HG03103 (cell line): ENCODE measurements at regions not wholly inside any gene's neighbourhood (a gene's known extent, or its start where the extent isn't known, plus 50 kb on each side); places are given as distances from the start of the nearest gene placed in this dataset.
"Not testable (repeated sequence)": the region's sequence is repeated elsewhere in the genome, so short reads cannot be mapped to it uniquely, and the experiment has no call there.

Experiments
- ATAC-seq: cut with Tn5 transposase; IDR thresholded peaks from one replicate; pipeline ENCODE4 v1.9.1; 2021; ENCODE audit warnings: low read depth; ENCODE audit not compliant: unreplicated experiment

DNA sequence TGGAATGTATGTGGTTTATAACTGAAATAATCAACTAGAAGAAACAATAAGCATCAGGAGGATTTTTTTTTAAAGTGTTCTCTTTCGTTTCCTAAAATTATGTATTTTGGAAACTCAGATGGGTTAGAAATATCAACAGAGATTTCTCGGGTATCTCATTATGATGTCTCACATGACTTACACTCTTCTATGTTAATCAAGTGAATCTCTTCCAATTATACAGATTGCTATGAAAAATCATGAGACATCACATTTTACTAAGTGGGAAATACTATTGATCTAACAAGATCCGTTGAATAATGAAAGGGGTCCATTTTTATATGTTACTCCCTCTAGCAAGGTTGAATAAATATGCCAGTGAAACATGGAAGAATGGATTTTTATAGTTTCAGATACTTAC lies 54.7 kb upstream of the NRIP1 start:
- ATAC-seq, result no peak

DNA sequence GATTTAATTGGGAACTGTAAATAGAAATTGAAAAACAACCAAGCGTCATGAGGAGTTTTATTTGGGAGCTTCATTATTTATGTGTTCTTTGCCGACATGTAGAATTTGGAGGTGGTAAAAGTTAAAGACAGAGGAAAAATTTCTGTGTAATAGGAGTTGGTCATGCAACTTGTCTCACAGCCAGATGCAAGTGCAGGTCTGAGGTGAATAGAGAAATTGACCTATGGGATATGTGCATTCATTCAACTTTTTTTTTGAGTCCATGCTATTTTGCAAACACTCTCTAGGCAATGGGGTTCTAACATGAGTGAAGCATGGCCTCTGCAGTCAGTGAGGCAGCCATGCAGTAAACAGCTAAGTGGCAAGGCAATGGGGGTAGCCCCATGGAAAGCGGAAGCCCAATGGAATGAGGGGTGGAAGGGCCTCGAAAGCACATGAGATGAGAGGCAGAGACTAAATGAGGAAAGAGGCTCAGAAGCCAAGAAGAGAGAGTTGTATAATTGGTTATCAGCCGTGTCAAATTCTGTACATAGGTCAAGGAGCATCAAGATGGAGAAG lies 56.4 kb upstream of the NRIP1 start:
- no peak for ATAC-seq

DNA sequence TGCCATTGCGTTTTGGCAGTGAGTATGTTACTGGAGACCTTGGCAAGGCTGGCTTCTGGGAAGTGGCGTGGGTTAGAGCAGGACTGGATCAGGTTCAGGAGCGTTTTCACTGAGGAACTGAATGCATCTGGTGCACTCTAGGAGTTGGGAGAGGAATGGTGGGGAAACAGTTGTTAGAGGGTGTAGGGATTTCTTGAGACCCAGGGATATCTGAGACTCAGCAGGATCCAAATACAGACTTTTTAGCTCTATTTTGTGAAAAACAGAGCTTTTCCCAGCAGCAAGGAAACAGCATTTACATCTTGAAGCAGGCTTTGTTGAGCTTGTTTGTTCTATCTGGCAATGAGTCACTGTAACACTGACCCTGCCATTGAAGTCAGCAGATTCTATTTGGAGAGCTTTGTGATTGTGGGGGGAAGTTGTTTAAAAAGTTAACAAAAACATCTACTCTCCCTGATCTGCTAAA lies 56.9 kb upstream of the NRIP1 start:
- ATAC-seq, result no peak

DNA sequence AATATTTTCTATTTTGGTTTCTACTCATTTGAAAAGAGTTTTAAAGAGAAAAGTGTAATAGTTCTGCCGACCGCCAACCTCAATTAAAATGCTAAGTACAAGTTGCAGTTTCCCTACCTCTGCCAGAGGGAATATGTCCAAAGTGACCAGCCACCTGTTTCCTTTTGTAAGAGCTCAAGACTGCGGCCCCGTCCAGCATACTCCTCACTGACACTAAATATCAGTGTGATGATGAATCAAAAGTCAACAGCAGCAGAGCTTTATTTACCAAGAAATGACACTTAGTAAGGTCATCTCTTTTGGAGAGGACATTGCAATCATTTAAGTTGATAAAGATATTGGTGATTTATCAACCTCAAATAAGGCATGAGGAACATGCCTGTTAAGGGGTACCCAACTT lies 57.4 kb upstream of the NRIP1 start:
- ATAC-seq, result no peak

DNA sequence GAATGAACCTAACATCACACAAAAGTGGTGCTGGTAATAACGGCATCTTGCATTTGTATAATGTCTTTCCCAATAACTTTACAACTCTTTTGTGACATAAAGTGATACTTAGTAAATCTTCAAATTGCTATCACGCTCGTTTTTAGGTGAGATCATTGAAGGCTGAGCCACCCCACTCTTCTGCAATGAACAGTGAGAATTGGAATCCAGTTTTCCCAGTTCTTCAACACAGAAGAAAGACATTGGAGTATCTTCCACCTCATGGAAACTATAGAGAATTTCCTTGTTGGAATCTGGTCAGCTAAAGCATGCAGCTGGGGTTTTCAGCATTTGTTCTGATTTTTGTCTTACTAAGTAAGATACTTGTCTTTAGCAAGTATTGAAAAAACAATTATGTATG lies 59.9 kb upstream of the NRIP1 start:
- no peak for ATAC-seq

DNA sequence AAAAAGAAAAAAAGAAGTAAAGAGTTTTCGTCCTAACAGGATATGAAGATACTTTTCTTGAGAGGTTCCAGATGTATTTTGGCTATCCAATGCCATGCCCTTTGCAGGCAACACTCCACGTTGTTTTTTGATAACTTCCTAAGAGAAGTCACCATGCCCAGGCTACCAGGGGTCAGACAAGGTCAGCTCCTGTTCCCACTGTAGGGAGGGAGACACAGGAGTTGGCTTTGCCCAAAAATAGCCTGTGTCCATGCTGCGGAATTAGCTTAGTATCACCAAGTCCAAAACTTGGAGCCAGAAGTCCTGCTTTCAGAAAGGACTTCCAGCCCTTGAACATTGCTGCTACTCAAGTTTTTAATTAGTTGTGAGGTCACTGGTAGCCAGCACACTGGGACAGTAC lies 62.1 kb upstream of the NRIP1 start:
- no peak for ATAC-seq

DNA sequence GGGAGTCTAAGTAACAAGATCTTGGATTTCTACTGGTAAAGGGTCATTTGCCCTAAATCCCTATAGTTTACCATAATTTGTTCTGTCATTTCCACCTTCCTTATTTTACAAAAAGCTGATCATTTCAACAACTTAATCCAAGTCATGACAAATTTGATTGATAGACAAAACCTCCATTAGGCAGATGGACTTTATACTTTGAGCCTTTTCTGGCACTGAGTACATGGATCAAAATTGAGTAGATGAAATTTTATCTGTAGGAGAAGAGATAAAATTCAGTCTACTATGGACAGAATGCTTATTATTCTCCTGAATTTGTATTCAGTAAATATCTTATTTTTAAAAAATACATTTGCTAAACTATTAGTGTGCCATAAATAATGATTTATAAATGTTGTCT lies 62.6 kb upstream of the NRIP1 start:
- no peak for ATAC-seq

DNA sequence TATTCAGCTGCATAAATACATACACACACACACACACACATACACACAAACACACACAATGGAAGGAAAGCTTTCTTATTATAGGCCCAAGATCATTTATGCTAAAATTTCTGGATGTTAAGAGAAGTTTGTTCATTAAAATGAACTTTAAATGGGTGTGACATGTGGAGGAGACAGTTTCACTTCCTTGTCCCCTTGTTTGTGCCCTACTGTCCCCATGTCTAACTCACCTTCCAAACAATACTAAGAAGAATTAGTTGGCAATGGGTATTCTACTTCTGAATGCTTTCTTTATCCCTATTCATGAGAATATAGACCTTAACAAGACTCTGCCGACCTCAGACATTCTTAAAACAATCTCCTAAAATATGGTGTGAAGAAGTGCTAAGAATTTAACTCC lies 63.5 kb upstream of the NRIP1 start:
- no peak for ATAC-seq

DNA sequence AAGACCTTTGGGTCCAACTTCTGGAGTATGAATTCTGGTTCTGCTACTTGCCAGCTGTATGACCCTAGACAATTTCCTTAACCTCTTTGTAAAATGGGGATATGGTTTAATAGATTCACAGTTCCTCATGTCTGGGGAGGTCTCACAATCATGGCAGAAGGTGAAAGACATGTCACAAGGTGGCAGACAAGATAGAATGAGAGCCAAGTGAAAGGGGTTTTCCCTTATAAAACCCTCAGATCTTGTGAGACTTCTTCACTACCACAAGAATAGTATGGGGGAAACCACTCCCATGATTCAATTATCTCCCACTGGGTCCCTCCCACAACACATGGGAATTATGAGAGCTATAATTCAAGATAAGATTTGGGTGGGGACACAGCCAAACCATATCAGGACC lies 63.9 kb upstream of the NRIP1 start:
- not testable (repeated sequence) for ATAC-seq

DNA sequence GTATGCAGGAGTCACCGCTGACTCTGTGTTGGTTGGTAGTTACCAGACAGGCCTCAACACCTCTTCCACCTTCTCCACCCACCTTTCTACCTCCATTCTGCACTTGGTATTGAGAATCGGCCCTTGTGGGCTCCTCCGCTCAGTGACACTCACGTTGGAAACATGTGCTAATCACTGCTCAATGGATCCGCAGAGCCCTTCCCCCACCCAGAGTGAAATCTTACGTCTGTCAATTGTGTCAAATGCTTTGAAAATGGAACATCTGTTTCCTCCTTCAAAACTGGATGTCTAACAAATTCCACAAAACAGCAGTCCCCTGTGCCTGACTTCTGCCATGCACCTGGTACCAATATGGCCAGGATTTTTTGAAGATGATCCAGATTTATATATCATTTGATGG lies 65.5 kb upstream of the NRIP1 start:
- no peak for ATAC-seq

DNA sequence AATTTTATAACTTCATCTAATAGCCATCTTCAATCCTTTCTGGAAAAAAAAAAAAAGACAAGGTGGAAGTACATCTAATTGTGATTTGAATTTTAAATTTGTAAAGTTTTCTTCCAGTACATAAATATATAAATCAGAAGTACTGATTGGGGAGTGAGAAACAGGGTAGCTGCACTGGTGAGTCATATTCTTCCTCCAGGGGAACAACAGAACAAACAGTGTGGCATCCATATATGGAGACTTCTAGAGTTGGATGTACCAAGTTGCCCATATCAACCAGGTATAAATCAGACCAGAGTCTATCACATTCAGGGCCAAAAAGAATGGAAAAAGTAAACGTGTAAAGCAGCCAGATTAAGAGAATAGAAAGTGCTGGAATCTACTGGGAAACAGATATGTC lies 66.0 kb upstream of the NRIP1 start:
- ATAC-seq, result no peak

DNA sequence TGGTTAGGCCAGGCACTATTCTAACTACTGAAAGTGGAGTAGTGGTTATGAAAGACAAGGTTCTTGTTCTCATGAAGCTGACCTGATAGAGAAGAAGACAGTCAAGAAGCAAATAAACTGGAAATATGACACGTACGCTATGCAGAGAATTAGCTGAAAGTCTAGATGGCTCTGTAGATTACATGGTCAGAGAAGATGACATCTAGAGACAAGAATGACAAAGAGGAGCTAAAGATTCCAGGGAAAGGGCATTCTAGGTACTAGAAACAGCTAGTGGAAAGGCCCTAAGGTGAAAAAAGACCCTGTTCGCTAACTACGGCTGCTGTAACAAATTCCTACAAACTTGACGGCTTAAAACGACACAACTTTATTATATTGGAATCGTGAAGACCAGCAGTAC lies 68.0 kb upstream of the NRIP1 start:
- ATAC-seq, result no peak

DNA sequence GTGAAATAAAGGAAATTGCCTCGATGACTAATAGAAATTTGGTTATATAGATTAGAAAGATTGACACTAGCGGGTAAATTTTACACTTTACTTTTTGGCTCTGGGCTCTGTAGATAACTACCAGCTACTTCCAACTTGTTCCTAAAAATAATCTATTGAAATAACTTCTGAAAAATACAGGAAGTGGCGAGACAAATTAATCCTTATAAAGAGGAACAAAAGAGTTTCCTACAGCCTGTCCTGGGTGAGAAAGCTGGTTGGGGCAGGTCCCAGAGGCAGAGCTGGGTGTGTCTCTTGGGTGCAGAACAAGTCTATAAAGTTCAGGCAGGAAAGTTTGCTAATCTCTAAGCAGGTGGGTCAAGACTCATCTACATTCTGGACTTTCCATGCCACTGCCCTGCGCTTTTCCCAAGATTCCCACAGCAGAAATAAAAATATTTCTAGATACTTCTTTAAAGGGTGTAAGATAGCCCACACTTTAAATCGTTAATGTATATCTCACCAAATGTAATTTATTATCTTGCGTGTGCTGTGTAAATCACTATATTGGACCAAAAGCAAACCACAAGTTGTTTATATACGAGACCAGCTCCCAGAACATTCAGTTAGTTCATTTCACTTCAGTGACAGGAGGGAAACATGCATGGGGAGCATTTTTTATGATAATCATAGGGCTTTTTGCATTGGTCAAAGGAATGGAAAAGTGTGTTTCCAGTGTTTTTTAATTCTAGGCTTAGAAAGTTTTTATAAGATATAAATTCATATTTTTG lies 70.1 kb upstream of the NRIP1 start:
- no peak for ATAC-seq

DNA sequence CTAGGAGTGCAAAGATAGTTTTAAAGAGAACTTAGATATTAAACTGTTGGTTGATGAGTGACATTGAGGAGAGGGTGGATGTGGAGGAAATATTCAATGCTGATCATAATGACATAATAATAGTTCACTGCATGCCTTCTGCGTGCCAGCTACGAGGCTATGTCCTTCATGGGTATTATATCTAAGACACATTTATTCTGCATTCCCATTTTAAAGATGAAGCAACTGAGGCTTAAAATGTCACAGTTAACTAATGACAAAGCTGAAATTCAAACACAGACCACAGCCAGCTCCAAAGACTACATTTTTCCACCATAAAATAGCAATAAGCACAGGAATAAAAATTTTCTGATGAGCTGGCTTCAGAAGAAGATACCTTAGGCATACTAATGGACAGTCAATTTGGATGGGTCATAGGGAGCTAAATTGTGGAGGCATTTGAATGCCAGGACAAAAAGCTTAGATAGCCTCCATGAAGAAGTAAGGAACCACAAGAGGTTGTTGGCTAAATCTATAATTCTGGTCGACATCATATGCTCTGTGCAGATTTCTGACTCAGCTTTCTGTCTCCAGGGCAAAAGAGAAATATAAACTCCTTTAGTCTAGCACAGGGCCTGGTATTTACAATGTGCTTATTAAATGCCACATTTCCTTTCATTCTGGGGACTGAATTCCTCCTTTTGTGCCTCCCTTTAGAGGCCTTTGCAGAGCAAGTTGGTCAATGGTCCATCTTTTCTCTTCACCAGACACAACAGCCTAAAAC lies 71.2 kb upstream of the NRIP1 start:
- ATAC-seq, result no peak

DNA sequence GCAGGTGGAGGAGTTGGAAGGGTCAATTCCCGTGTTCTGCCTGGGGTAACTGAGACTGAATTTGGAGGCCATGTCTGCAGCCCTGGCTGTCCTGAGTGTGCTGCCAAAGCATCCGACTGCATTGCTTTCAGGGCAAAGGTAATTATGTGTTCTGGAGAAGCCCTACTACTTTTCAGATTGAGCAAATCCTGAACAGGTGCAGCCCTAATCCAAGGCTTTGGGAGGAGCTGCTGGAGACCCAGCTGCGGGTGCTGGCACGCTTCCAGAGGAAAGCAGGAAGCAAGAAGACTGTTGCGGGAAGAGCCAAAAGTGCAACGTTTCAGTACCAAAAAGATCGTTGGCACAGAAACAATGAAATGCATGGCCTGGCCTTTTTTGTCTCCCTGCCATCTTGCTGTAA lies 73.7 kb upstream of the NRIP1 start:
- ATAC-seq, result no peak

DNA sequence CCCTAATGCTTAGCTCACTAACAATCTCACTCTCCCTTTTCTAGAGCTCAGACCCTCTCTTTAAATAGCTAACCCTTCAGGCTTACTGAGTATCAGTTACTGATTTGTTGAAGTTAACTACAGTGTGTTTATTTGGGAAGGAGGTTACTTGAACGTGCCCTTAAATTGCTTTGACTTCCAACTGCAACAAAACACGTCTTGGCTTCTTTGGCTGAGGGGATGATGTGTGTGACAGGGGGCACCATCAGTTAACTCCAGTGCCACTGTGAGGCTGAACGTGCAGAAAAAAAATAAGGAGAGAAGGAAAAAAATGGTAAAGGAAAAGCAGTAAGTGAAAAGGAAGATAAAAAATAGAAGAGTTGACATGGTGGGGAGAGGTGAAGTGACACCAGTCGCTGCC lies 75.1 kb upstream of the NRIP1 start:
- ATAC-seq, result no peak

DNA sequence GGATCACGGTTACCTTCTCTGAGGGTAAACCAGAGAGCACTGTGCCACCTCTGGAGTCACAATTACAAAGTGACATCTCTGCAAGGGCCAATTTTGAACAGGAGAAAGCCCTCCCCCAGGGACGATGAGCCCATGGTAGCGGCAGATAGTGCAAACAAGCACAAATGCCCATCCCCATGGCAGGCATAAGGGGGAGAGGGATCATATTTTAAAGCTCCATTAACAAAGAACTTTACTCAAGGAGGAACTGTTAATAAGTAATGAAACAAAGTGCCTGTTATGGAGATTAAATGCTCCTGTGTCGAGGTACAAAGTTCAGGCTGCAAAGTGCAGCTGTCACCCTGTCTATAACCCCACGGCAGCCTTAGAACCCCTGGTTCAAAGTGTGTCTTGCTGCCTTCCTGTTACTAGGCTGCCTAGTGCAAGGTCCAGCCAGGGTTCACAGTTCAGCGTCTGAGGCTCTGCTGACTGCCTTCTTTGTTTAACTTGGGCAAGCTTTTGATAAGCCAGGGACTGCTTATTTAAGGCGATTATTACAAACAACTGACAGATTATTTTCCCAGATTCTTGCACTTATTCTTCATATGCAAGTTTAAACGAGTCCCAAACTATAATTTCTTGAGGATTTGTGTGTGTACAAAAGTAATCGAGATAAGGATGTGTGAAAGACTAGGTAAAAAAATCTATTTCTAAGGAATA lies 75.7 kb upstream of the NRIP1 start:
- no peak for ATAC-seq

DNA sequence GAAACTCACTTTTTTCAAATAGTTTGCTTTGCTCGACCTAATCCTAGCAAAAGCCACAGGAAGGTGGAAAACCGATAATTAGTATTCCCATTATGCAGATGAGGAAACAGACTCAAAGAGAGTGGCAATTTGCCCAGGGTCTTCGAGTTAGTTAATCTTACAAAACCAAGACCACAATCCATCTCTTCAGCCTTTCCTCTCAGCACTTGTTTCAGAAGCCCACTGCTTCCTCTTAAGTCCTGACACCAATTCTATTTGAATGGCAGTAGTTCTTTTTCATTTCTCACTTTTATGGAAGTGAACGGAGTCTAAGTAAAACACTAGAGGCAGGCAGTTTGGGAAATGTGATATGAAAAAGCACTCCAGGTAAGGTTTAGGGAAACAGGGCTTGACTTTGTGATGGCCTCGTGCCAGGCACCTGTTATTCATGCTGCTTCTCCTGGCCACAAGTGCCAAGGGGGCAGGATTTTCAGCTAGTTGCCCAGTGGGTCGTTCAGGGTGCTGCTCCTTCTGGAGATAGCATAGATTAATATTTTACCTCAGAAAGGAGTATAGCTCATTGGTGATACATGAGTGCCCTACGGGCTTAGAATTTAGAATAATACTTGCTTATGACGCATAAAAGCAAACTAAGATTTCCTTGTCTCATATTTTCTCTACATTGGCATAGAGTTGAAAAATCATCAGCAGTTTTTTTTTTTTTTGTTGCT lies 76.6 kb upstream of the NRIP1 start:
- no peak for ATAC-seq

DNA sequence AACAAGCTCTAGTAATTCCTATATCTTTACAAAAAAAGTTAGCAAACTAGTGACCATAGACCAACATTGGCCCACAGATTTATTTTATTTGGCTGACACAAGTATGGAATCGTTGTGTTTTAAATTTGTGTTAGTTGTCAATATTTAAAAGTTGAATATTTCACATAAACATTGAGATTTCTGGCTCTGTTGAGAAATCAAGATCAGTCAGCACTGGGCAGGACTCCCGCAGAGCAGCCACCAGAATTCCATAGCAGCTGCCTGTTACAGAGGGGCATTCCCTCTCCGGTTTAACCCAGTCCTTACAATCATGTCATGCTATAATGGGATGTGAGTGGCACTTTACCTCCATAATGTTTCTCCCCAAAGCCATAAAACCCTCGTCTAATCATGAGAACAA lies 79.2 kb upstream of the NRIP1 start:
- no peak for ATAC-seq

DNA sequence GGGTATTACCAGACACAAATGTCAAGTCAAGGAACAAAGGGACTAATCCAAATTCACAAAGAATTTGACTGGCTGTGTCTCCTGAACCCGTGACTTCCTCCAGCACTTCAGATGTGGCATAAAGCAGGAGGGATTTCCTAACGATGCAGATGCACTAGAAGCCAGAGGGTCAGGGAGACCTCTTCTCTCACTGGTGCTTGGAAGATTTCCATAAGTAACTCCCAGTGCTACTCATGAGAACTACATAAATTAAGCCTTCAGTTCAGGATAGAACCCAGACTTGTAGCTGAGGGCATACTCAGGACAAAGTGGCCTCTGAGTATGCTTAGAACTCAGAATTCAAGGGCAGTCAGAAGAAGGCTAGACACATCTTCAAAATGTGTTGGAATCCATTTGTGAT lies 83.6 kb upstream of the NRIP1 start:
- no peak for ATAC-seq
